GM12872 (cell line): ENCODE measurements at regions not wholly inside any gene's neighbourhood (a gene's known extent, or its start where the extent isn't known, plus 50 kb on each side); places are given as distances from the start of the nearest gene placed in this dataset.

Experiments
- TF ChIP-seq, protein P1 (sequence below): IDR thresholded peaks from 3 replicates; pipeline ENCODE4 v1.5.1; 2011; ENCODE audit warnings: low read depth, mild to moderate bottlenecking, low read length, moderate library complexity; ENCODE audit not compliant: insufficient read depth

DNA sequence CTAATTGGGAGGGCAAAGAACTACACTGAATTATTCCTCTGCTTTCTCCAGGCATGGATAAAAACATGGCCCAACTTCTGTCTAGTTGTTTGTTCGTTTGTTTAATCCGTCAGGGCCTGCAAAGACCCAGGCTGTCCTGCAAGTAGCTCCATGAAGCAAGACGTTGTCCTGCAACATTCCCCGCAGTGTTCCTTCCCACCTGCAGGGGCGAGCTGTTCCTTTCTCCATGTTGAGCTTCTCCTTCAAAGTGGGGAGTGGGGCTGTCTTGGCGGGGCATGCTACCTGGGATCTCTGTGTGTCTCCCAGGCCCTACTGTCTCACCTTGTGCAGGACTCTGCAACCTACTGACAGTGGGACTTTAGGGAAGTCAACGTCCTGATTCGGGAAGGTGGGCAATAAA lies 264.0 kb upstream of the SMIM21 start:
- TF ChIP-seq, protein P1, sequence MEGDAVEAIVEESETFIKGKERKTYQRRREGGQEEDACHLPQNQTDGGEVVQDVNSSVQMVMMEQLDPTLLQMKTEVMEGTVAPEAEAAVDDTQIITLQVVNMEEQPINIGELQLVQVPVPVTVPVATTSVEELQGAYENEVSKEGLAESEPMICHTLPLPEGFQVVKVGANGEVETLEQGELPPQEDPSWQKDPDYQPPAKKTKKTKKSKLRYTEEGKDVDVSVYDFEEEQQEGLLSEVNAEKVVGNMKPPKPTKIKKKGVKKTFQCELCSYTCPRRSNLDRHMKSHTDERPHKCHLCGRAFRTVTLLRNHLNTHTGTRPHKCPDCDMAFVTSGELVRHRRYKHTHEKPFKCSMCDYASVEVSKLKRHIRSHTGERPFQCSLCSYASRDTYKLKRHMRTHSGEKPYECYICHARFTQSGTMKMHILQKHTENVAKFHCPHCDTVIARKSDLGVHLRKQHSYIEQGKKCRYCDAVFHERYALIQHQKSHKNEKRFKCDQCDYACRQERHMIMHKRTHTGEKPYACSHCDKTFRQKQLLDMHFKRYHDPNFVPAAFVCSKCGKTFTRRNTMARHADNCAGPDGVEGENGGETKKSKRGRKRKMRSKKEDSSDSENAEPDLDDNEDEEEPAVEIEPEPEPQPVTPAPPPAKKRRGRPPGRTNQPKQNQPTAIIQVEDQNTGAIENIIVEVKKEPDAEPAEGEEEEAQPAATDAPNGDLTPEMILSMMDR: no peak

DNA sequence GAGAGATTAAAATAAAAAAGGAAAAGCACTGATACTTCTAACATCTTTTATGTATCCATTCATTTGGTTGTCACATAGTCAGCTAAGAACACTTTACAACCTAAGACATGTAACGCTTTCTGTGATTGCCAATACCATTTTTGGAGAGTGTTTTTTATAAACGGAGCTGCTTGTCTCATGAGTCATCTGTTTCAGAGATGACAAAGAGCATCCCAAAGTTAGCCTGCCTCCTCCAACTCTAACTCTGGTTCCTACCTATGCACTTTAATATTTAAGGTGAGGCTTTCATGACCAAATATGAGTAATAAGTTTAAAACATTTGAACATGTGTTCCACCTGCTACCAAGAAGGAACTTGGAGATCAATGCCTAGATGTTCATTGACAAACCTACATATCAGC lies 260.1 kb upstream of the SMIM21 start:
- TF ChIP-seq, protein P1: no peak

DNA sequence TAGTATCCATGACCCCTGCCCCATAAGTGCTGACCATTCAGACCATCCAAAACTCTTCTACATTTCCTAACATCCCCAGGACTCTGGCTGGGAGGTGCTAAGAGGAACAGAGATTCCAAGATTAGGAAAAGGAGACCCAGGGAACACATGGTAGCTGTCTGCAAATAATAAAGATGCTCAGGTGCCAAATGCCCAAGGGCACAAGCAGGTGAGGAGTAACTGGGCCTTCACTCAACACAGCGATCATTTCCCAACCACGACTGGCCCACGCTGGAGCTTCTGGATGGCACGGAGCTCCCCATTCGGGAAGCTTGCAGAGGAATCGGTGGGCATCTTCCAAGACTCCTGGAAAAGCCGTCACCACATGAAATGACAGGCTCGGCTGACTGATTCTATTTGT lies 255.9 kb upstream of the SMIM21 start:
- TF ChIP-seq, protein P1: no peak

DNA sequence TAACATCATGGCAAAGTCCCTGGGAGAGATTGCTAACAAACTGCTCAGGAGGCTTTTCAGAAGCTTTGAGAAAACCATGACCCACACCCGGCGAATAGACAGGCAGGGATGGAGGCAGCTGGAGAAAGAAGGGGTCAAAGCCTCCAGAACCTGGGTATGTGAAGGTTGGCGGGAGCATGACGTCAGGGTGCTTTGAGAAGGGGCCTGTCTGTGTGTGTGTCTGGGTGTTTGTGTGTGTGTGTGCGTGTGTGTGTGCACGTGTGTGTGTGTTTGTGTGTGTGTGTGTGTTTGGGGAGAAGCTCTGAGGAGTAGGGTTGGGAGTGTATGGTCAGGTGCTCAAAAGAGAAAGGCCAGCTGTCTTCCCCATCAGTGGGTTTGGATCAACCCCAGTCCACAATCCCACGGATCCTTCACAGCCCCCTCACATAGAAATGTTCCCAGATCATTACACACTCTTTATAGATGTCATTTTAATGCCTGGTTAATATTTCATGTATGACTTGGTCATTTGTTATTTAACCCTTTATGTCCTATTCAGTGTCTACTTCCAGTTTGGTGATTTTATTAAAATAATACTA lies 254.1 kb upstream of the SMIM21 start:
- TF ChIP-seq, protein P1: no peak

DNA sequence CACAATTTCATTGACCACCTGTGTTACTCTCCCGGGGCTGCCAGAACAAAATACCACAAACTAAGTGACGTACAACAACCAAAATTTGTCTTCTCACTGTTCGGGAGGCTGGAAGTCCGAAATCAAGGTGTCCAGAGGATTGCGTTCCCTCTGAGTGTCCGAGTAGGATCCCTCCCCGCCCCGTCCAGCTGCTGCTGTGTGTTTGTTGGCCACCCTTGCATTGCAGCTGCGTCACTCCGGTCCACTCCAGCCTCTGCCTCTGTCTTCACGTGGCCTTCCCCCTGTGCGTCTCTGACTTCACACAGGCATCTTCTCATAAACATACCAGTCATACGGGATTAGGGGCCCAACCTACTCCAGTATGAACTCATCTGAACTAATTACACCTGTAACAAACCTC lies 251.8 kb upstream of the SMIM21 start:
- TF ChIP-seq, protein P1: no peak

DNA sequence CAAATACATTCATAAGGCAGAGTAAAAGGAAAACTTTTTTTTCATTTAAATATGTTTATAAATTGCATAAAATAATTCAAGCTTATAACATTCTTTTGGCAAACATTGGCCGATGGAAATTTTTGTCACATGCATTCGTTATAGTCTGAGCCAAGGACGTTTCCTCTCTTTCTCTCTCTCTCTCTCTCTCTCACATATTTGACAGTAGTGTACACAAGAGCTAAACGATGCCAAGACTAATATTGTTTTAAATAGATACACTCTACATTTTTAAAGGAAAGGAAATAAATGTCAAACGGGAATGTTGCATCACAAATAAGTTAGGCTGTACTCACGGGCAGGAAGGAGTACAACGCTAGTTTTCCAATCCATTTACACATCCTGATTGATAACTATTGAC lies 251.1 kb upstream of the SMIM21 start:
- TF ChIP-seq, protein P1: no peak

DNA sequence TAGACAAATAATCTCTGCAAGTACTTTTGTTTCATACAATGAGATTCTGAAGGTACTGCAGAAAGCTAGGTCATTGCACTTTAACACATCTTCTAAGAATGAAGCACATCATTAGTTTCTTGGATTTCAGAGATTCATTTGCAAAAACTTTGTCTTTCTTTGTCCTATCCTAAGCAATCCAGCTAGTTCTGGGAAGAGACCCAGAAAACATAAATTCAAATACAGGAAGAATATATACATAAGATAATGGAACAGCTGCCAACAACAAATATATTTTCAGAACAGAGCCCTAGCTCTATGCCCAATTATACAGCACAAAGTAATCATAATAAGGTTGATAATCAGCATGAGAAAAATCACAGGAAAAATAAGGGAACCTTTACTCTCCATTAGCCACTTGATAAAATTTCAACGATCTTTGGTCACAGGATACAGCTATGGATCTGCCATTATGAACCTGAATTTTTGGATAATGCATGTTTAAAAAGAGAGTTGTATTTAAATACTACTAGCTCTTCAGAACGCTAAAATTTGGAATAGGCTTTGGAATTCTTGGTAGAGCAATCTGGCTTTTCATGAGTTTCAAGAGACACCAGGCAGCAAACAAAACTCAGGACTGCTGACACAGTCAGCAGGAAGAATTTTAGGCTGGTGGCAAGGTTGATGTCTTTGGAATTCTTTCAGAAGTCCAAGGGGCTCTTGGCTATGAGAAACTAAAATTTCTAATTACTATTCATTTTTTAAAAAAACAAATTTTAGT lies 250.4 kb upstream of the SMIM21 start:
- TF ChIP-seq, protein P1: no peak
